Calu3 (cell line): ENCODE measurements at regions not wholly inside any gene's neighbourhood (a gene's known extent, or its start where the extent isn't known, plus 50 kb on each side); places are given as distances from the start of the nearest gene placed in this dataset.

Experiments used
- BruUV-seq: library from RNA; stranded (reverse); fragments of 400-500 nt; replicated peaks from 2 replicates; lab custom pipeline; 2021; lab: Mats Ljungman, UMichigan
- CTCF ChIA-PET: fragments of 300-600 bp; sonication (Branson Sonifier 250); formaldehyde crosslinking; loops from one replicate; lab custom pipeline; 2022; ENCODE audit warnings: antibody characterized with exemption; lab: Charles Lee
- DNase-seq: peaks from one replicate; pipeline ENCODE4 v3.0.0; 2022
- H3K27ac Mint-ChIP-seq: one replicate; pipeline ENCODE4 v1.8.0; 2022; ENCODE audit warnings: mixed read lengths; ENCODE audit not compliant: unreplicated experiment
- H3K27me3 Mint-ChIP-seq: one replicate; pipeline ENCODE4 v1.8.0; 2022; ENCODE audit warnings: mixed read lengths; ENCODE audit not compliant: unreplicated experiment
- H3K36me3 Mint-ChIP-seq: one replicate; pipeline ENCODE4 v1.8.0; 2022; ENCODE audit warnings: mild to moderate bottlenecking, moderate library complexity, mixed read lengths; ENCODE audit not compliant: insufficient read depth, unreplicated experiment
- H3K4me1 Mint-ChIP-seq: one replicate; pipeline ENCODE4 v1.8.0; 2022; ENCODE audit warnings: mild to moderate bottlenecking, low read depth, mixed read lengths; ENCODE audit not compliant: unreplicated experiment
- H3K4me3 Mint-ChIP-seq: one replicate; pipeline ENCODE4 v1.8.0; 2022; ENCODE audit warnings: mild to moderate bottlenecking, low read depth, moderate library complexity, mixed read lengths; ENCODE audit not compliant: unreplicated experiment
- H3K9me3 Mint-ChIP-seq: one replicate; pipeline ENCODE4 v1.8.0; 2022; ENCODE audit warnings: low read depth, mixed read lengths; ENCODE audit not compliant: unreplicated experiment
- intact Hi-C: fragments of 100-400 bp; cut with micrococcal nuclease; formaldehyde crosslinking; loops from one replicate; pipeline ENCODE4 v1.10.0; 2022; ENCODE audit not compliant: unreplicated experiment
- TF ChIP-seq, protein P1 (sequence below): fragments of 200-600 bp; IDR thresholded peaks from one replicate; pipeline ENCODE4 v1.8.0; 2022; ENCODE audit warnings: antibody characterized with exemption; ENCODE audit not compliant: unreplicated experiment

- H3K4me3 Mint-ChIP-seq, result no peak overlapping the region
- TF ChIP-seq, protein P1, sequence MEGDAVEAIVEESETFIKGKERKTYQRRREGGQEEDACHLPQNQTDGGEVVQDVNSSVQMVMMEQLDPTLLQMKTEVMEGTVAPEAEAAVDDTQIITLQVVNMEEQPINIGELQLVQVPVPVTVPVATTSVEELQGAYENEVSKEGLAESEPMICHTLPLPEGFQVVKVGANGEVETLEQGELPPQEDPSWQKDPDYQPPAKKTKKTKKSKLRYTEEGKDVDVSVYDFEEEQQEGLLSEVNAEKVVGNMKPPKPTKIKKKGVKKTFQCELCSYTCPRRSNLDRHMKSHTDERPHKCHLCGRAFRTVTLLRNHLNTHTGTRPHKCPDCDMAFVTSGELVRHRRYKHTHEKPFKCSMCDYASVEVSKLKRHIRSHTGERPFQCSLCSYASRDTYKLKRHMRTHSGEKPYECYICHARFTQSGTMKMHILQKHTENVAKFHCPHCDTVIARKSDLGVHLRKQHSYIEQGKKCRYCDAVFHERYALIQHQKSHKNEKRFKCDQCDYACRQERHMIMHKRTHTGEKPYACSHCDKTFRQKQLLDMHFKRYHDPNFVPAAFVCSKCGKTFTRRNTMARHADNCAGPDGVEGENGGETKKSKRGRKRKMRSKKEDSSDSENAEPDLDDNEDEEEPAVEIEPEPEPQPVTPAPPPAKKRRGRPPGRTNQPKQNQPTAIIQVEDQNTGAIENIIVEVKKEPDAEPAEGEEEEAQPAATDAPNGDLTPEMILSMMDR, result no peak
- CTCF ChIA-PET, result interaction anchor here (0.7 kb wide), 1 partner anchor 1048 kb away, joined by 9 read pairs; no protein-coding TSS in a partner anchor
These were observed 933.0 kb upstream of the PHF14 start for GRCh38 chr7:10040674-10041073.

DNA sequence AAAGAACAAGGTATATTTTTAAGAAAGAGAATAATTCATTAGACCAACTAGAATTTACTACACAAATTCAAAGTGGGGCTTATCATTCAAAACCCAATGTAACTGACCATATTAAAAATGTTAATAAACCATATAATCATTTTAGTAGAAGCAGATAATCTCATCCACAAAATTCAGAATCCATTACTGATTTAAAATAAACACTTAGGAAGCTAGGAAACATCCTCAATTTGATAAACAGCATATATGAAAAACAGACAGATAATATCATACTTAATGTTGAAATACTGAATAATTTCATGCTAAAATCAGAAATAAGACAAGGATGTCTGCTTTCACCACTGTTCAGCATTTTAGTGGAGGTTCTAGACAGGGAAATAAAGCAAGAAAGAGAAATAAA is 902.8 kb upstream of the PHF14 start:
- intact Hi-C loops, result no loop called here
- BruUV-seq, result no TSS peak
- no peak for DNase-seq
- Mint-ChIP-seq H3K27ac (no peak overlapping the region), H3K9me3 (no peaks in the 10 kb centered on the region), H3K36me3 (no peaks in the 10 kb centered on the region), H3K27me3 (no peaks in the 10 kb centered on the region), H3K4me1 (no peaks in the 10 kb centered on the region), H3K4me3 (no peak overlapping the region)
- TF ChIP-seq, protein P1, result no peak
- CTCF ChIA-PET, result no interaction called here

More at GRCh38 chr7:10040674-10041073, 933.0 kb upstream of the PHF14 start:
- no peaks in the 10 kb centered on the region for H3K4me1 Mint-ChIP-seq
- peaks cover 2% of the 10 kb centered on the region for H3K9me3 Mint-ChIP-seq
- H3K27me3 Mint-ChIP-seq, result no peaks in the 10 kb centered on the region
- no peaks in the 10 kb centered on the region for H3K36me3 Mint-ChIP-seq
- no peak overlapping the region for H3K27ac Mint-ChIP-seq
- no TSS peak for BruUV-seq
- intact Hi-C loops, result no loop called here
- no peak for DNase-seq

DNA sequence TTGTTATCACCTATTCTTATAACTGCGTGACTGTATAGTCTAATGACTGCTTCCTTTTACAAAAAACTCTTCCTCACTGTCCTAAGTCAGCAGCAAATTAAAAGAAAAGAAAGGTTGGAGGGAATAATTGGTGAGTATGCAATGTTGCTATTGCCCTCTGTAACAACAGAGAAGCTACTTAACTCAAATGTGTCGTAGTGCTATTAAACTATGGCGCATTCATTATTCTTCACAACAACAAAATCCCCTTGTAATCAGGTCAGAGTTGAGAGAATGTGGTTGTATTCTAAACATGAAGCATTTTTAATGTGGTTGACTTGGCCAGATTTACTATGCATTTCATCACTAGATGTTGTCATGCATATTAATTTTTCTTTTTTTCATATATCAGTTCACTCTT is 897.8 kb upstream of the PHF14 start:
- no peaks in the 10 kb centered on the region for H3K9me3 Mint-ChIP-seq
- H3K4me3 Mint-ChIP-seq, result no peak overlapping the region
- CTCF ChIA-PET, result no interaction called here
- no peak overlapping the region for H3K27ac Mint-ChIP-seq
- TF ChIP-seq, protein P1, result no peak
- H3K27me3 Mint-ChIP-seq, result no peaks in the 10 kb centered on the region
- no peak for DNase-seq
- BruUV-seq, result no TSS peak
- no peaks in the 10 kb centered on the region for H3K4me1 Mint-ChIP-seq
- no peaks in the 10 kb centered on the region for H3K36me3 Mint-ChIP-seq
- intact Hi-C loops, result no loop called here

- Mint-ChIP-seq H3K27ac (no peak overlapping the region), H3K27me3 (no peaks in the 10 kb centered on the region), H3K9me3 (no peaks in the 10 kb centered on the region), H3K36me3 (no peaks in the 10 kb centered on the region), H3K4me3 (no peak overlapping the region), H3K4me1 (no peaks in the 10 kb centered on the region)
- no TSS peak for BruUV-seq
- CTCF ChIA-PET, result no interaction called here
- no peak for DNase-seq
- intact Hi-C loops, result no loop called here
- TF ChIP-seq, protein P1, result no peak
These were observed 896.9 kb upstream of the PHF14 start for GRCh38 chr7:10076660-10077300.
